NCI-H2107 treated with DMSO at 0.1 percent for 48 hours (cell line): ENCODE measurements at regions not wholly inside any gene's neighbourhood (a gene's known extent, or its start where the extent isn't known, plus 50 kb on each side); places are given as distances from the start of the nearest gene placed in this dataset.
"Not testable (repeated sequence)": the region's sequence is repeated elsewhere in the genome, so short reads cannot be mapped to it uniquely, and the experiment has no call there.

Source experiments
- DNase-seq: peaks from one replicate; lab custom pipeline; 2025; ENCODE audit not compliant: unreplicated experiment; lab: John Stamatoyannopoulos, UW

GRCh38 chr2:7620255-7620654 is 703.0 kb downstream of the RNF144A start:
- DNase-seq = no peak

DNA sequence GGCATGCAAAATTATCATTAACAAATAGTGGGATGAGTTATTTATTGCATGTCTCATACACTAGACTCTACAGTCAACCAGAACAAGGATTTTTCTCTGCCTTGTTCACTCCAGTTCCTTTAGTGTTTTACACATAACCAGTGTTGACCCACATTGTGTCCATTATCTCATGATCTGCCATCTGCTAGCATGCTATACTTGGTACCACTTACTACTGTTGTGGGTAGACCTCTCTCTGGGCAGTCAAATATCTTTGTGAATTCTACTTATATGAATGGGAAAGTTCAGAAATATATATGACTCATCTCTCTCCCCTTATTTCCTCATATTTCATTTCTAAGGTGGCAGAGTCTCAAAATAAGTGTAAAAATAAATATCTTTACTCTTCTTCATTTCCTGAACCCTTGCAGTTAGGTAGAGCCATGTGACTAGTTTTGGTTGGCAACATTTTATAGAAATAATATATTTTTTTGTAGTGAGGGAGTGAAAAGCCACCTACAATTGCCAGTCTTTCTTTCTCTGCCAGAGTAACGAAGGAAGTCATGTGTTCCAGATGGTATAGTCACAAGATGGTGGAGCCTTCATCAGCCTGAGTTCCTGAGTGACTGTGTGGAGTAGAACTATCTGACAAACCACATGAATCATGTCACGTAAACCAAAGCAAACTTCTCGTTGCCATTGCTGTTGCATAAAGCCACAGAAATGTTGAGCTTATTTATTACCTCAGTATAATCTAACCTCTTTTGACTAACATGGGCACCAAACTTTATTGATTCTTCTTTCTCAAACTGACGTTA is 704.0 kb downstream of the RNF144A start:
- DNase-seq = no peak

- DNase-seq = peak; percentile 61
Measured at GRCh38 chr2:7625392-7626138, 708.4 kb downstream of the RNF144A start.

DNA sequence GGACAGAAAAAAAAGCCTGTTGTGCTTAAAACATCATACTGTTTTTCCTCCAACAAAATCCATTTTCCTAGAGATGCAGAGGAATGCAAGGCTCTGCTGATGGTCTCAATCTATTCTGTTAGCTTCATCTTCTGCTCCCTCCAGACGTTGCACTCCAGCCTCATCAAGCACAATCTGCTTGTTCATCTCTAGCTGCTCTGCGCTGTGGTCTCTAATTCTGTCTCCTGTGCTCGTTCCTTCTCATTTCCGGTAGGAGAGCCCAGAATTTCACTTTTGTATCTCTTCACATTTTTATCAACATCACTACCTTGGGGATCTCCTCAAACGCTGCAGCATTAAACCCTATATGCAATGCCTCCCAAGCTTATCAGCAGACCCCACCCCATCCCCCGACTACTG is 708.9 kb downstream of the RNF144A start:
- DNase-seq = no peak

DNA sequence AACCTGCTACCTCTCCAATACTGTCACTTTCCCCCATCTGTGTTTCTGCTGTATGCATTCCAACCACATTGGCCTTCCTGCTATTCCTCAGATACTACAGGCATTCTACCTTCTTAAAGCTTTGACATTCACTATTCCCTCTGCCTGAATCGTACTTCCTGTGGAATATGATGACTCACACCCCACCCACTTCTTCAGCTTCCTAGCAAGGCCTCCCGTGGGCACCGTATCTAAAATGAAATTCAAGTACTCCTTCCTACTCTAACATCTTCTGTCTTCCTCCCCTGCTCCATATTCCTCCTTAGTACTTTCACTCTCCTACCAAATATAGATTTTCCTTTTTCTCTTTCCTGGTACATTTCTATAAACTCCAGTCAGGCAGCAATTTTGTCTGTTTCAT is 710.4 kb downstream of the RNF144A start:
- no peak for DNase-seq

- no peak for DNase-seq
Measured at GRCh38 chr2:7632420-7632819, 715.2 kb downstream of the RNF144A start.

DNA sequence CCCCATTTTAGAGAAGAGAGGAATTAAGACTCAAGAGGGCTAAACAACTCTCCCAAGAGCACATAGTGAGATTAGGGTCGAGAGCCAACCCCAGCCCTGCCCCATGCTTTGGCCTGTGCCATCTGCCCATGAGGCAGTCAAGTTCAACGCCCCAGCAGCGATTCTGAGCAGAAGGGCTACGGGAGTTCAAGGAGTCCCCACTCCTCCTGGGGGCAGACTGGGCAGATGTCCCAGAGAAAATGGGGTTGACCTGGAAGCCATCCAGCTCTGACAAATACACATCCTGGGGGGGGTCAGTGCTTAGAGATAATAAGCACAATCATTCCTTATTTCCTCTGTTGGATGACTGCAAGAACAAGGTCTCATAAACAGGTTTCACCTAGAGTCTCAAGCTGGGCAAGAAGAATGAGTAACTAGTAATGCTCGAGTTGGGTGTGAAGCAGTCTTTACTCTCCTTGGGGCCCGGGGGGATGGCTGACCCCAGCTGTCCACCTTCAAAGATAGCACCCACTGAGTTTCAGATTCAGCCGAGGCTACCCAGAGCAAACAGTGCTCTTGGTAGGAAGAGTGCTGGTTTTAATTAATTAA is 716.4 kb downstream of the RNF144A start:
- DNase-seq = peak; percentile 26

DNA sequence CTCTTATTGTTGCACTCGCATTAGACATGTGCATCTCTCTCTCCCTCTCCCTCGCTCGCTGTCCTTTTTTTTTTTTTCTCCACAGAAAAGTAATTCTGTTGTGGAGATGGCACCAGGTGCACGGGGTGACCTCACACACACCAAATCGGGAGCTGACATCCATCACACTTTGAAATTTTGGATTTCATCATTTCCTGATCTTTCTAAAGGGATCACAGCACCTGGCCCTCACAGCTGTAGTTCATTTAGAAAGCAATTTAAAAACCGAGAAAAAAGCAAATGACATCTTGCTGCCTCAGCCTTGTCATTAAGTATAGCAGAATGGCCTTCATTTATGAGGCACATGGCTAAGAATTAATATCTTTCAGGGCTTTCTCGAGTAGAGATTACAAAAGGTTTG is 717.2 kb downstream of the RNF144A start:
- DNase-seq = peak; percentile 84

- no peak for DNase-seq
Measured at GRCh38 chr2:7639476-7639875, 722.3 kb downstream of the RNF144A start.

DNA sequence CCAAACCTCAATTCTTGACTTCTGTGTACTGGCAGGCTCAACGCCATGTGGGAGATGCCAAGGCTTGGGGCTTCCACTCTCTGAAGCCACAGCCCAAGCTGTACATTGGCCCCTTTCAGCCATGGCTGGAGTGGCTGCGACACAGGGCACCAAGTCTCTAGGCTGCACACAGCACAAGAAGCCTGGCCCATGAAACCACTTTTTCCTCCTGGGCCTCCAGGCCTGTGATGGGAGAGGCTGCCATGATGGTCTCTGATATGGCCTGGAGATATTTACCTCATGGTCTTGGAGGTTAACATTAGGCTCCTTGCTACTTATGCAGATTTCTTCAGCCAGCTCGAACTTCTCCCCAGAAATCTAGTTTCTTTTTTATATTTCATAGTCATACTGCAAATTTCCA is 724.1 kb downstream of the RNF144A start:
- DNase-seq = not testable (repeated sequence)

GRCh38 chr2:7646024-7646423 is 728.8 kb downstream of the RNF144A start:
- no peak for DNase-seq

DNA sequence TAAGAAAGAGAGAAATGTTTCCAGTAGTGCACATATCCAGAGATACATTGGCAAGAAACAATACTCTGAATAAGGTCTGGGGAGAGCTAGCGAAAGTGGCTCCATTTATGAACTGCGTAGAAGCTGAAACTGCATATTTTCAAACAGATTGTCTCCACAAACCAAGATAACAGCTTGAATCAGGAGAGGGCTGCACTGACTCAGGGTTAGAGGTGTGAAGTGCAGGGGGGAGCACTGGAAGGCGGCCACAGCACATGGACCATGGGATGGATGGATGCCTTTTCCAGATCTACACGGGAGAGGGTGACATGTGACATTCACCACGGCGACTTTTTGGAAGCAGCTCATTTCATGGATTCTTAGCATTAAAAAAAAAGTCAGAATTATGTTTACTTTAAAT is 729.4 kb downstream of the RNF144A start:
- DNase-seq = no peak

DNA sequence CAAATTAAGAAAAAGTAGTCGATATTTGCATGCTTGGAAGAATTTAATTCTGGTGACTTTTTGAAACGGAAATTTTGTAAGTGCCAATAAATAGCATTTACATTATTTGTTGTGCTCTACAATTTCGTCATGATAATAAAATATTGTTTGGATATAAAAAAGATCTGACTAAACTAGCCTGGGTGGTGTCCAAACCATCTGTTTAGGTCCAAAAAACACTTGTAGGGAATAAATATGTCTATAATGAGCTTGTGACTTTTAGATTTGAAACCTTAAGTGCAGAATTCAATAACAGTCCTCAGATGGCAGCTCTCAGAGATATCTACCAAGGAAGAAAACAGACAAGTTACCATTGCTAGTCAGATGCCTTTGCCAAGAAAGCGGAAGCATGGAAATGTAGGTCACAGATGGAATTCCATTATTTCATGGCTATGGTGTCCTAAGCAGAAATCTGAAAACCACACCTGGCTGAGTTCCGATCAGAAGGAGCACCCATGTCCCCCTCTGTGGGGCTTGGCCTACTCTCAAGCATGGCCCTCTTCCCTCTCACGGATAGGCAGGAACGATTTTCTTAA is 731.1 kb downstream of the RNF144A start:
- DNase-seq = no peak

DNA sequence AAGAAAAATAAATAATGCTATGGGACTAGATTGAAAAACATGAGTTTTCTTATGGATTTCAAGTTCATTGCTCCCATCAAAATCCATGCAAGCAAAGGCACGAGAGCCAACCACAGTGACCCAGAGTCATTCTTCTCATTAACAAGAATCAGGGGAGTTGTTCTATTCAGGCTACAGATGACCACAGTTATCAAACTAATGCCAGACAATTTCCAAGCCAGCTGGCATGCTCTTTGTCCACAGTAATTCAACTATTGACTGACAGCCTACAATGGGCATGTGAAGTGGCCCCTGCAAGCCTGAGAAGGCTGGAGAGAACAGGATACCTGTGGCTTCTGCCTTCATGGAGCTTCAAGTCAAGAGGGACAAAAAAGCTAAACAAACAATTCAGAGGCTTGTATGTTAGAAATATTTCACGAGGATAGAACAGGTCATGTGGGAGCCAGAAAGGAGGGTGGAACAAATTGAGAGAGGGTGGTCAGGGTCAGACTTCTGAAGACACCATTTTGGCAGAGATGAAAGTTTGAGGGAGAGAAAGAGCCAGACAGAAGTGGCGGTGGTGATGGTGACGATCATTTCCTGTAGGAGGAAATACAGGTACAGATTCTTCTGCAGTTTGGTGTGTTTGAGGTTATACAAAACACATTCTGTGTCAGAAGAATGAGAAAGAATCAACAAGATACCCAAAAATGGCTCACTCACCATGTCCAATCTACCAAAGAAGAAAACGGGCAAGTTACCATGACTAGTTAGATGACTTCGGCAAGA is 732.4 kb downstream of the RNF144A start:
- no peak for DNase-seq

DNA sequence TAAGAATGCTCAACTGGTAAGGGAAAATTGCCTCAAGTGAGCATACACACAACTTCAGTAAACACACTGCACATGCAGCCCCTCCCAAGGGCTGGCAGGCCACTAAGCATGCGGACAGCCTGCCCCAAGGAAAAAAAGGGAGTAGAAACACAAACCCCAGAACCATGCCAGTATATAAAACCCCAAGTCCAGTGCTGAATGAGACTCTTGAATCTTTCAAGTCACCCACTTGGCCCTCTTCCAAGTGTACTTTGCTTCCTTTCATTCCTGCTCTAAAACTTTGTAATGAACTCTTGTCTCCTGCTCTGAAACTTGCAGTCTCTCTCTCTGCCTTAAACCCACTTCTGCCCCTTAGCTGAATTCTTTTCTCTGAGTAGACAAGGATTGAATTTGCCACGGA is 736.4 kb downstream of the RNF144A start:
- DNase-seq = no peak

DNA sequence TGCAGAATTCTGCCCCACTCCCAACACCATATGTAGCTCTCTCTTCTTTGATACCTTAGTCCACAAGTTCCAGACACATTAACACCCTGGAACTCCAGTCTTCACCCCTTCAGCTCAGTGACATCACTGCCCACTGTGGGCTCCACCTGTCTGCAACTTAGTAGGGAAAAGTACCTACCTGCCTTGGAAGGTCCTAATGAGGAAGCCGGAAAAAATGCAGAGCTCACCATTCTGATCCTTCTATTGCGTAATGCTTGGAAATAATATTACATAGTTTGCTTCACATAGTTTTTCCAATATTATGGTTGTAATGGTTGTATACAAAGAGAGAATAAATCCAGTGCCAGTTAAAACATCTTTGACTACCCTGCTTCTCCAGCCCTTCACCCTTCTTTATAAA is 738.4 kb downstream of the RNF144A start:
- no peak for DNase-seq

- not testable (repeated sequence) for DNase-seq
Measured at GRCh38 chr2:7657526-7657925, 740.3 kb downstream of the RNF144A start.

- DNase-seq = no peak
Measured at GRCh38 chr2:7658486-7658885, 741.3 kb downstream of the RNF144A start.

GRCh38 chr2:7660816-7661215 is 743.6 kb downstream of the RNF144A start:
- DNase-seq = no peak

- DNase-seq = no peak
Measured at GRCh38 chr2:7661502-7661901, 744.3 kb downstream of the RNF144A start.

- DNase-seq = no peak
Measured at GRCh38 chr2:7665880-7666279, 748.7 kb downstream of the RNF144A start.
